CD4-positive, alpha-beta T cell (primary cell): ENCODE measurements at regions not wholly inside any gene's neighbourhood (a gene's known extent, or its start where the extent isn't known, plus 50 kb on each side); places are given as distances from the start of the nearest gene placed in this dataset.
A peak's percentile ranks its signal among the peaks of the same experiment; 100 is the strongest.

Experiments used
- ATAC-seq: fragments of 200-7000 bp; cut with Tn5 transposase; one replicate; pipeline ENCODE4 v1.10.0; 2022; ENCODE audit warnings: mild to moderate bottlenecking; ENCODE audit not compliant: poor library complexity
- CTCF ChIA-PET: fragments of 350-600 bp; sonication (Branson Sonifier 250); formaldehyde crosslinking; loops from one replicate; lab custom pipeline; 2021; ENCODE audit warnings: antibody characterized with exemption, inconsistent platforms; lab: Charles Lee
- POLR2A ChIA-PET: fragments of 350-600 bp; sonication (Branson Sonifier 250); formaldehyde crosslinking; loops from one replicate; lab custom pipeline; 2021; ENCODE audit warnings: antibody characterized with exemption, inconsistent platforms; lab: Charles Lee
- DNase-seq, 14 experiments: peaks; one replicate each; pipeline ENCODE4 v3.0.0-alpha.2; 2013 to 2020; ENCODE audit warnings: mixed read lengths in 2 of 14
- H3K27ac ChIP-seq, 2 donors: one replicate each; pipeline versions ENCODE4 v1.5.1 to v1.7.0; 2013; ENCODE audit warnings: low read length in 2 of 2, low read depth in 1 of 2, mild to moderate bottlenecking in 1 of 2
- H3K27me3 ChIP-seq, 2 experiments: 1 replicate in 1 of 2; 2 replicates in 1 of 2; pipeline versions ENCODE4 v1.6.1 to v1.7.0; 2013; ENCODE audit warnings: low read length in 2 of 2, control low read depth in 1 of 2, mild to moderate bottlenecking in 1 of 2, moderate library complexity in 1 of 2; ENCODE audit not compliant: insufficient read depth in 2 of 2, control insufficient read depth in 1 of 2
- H3K36me3 ChIP-seq: one replicate; pipeline ENCODE4 v1.6.1; 2013; ENCODE audit warnings: low read length, control low read depth; ENCODE audit not compliant: insufficient read depth
- H3K4me1 ChIP-seq: one replicate; pipeline ENCODE4 v1.6.1; 2013; ENCODE audit warnings: low read length, control low read depth; ENCODE audit not compliant: insufficient read depth
- H3K4me3 ChIP-seq: one replicate; pipeline ENCODE4 v1.5.1; 2013; ENCODE audit warnings: mild to moderate bottlenecking, low read length, moderate library complexity
- H3K9me3 ChIP-seq, 2 experiments: 1 replicate in 1 of 2; 2 replicates in 1 of 2; pipeline versions ENCODE4 v1.6.1 to v1.7.0; 2013; ENCODE audit warnings: low read length in 2 of 2, mild to moderate bottlenecking in 2 of 2, control low read depth in 1 of 2, moderate library complexity in 1 of 2; ENCODE audit not compliant: control insufficient read depth in 1 of 2, insufficient read depth in 1 of 2
- H3K27ac Mint-ChIP-seq: one replicate; pipeline ENCODE4 v1.8.0; 2020; ENCODE audit warnings: mixed read lengths
- H3K27me3 Mint-ChIP-seq: one replicate; pipeline ENCODE4 v1.8.0; 2021; ENCODE audit warnings: mixed read lengths
- H3K36me3 Mint-ChIP-seq: one replicate; pipeline ENCODE4 v1.8.0; 2021; ENCODE audit warnings: low read depth, mixed read lengths
- H3K4me1 Mint-ChIP-seq: one replicate; pipeline ENCODE4 v1.8.0; 2021; ENCODE audit warnings: low read depth, mixed read lengths
- H3K4me3 Mint-ChIP-seq: one replicate; pipeline ENCODE4 v1.8.0; 2020; ENCODE audit warnings: mild to moderate bottlenecking, mixed read lengths
- H3K9me3 Mint-ChIP-seq: one replicate; pipeline ENCODE4 v1.8.0; 2020; ENCODE audit warnings: mixed read lengths
- CTCF ChIP-seq: fragments of 200-600 bp; IDR thresholded peaks from one replicate; pipeline ENCODE4 v1.8.0; 2022; ENCODE audit warnings: antibody characterized with exemption, mild to moderate bottlenecking
- intact Hi-C, 2 experiments: fragments of 100-400 bp; cut with DNase I in 1 of 2; cut with micrococcal nuclease in 1 of 2; formaldehyde crosslinking; loops; one replicate each; pipeline versions ENCODE4 v1.15.1 to v1.9.0; 2023 to 2025; cut with DNase I, micrococcal nuclease

DNA sequence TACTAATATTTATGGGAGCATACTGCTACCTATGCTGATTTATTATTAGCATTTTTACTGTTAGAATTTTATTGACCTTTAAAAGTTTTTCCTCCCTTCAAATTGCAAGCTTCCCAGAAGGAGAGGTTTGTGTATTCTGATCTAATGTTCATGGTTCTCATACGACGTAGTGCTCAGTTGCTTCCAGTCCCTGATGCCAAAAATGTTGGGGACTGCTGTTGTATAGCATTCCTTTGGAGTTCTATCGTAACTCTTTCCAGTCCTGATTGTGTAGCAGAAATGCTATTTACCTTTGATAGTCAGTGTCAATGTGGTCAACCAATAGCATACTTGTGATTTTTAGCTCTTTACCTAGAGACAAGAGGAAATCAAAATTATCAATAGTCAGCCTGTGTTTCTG lies 69.5 kb upstream of the ZSWIM2 start:
- no peaks in the 10 kb centered on the region for H3K27me3 ChIP-seq
- H3K4me1 Mint-ChIP-seq = no peaks in the 10 kb centered on the region
- intact Hi-C loops = no loop called here
- H3K4me1 ChIP-seq = no peaks in the 10 kb centered on the region
- H3K4me3 ChIP-seq = no peak overlapping the region
- DNase-seq (no peak), ATAC-seq (no peak)
- TF ChIP-seq CTCF = no peak
- H3K36me3 ChIP-seq = no peaks in the 10 kb centered on the region
- no peaks in the 10 kb centered on the region for H3K9me3 ChIP-seq
- no peak overlapping the region for H3K27ac Mint-ChIP-seq
- H3K4me3 Mint-ChIP-seq = no peak overlapping the region
- H3K9me3 Mint-ChIP-seq = no peaks in the 10 kb centered on the region
- ChIA-PET POLR2A (no interaction called here), CTCF (no interaction called here)
- H3K27ac ChIP-seq = no peak overlapping the region
- H3K27me3 Mint-ChIP-seq = no peaks in the 10 kb centered on the region
- H3K36me3 Mint-ChIP-seq = no peaks in the 10 kb centered on the region

- no peak overlapping the region for H3K27ac ChIP-seq
- TF ChIP-seq CTCF = no peak
- H3K4me3 ChIP-seq = no peak overlapping the region
- ChIA-PET CTCF (no interaction called here), POLR2A (no interaction called here)
- H3K36me3 ChIP-seq = no peaks in the 10 kb centered on the region
- H3K4me1 ChIP-seq = no peaks in the 10 kb centered on the region
- Mint-ChIP-seq H3K9me3 (no peaks in the 10 kb centered on the region), H3K4me3 (no peak overlapping the region), H3K27ac (no peak overlapping the region), H3K4me1 (no peaks in the 10 kb centered on the region), H3K27me3 (no peaks in the 10 kb centered on the region), H3K36me3 (no peaks in the 10 kb centered on the region)
- H3K9me3 ChIP-seq = no peaks in the 10 kb centered on the region
- no peaks in the 10 kb centered on the region for H3K27me3 ChIP-seq
- ATAC-seq = no peak
- DNase-seq = no peak
- intact Hi-C loops = no loop called here
Measured at GRCh38 chr2:186917866-186918265, 68.9 kb upstream of the ZSWIM2 start.

GRCh38 chr2:186913870-186914269 lies 64.9 kb upstream of the ZSWIM2 start:
- POLR2A ChIA-PET = no interaction called here
- Mint-ChIP-seq H3K4me3 (no peak overlapping the region), H3K27me3 (no peaks in the 10 kb centered on the region), H3K36me3 (no peaks in the 10 kb centered on the region), H3K4me1 (no peaks in the 10 kb centered on the region), H3K9me3 (no peaks in the 10 kb centered on the region), H3K27ac (no peak overlapping the region)
- Histone ChIP-seq H3K27ac (no peak overlapping the region), H3K4me1 (no peaks in the 10 kb centered on the region), H3K4me3 (no peak overlapping the region), H3K27me3 (no peaks in the 10 kb centered on the region), H3K36me3 (no peaks in the 10 kb centered on the region), H3K9me3 (peaks cover 0 to 6% of the 10 kb centered on the region in 2 experiments)
- CTCF ChIA-PET = no interaction called here
- intact Hi-C loops = no loop called here
- no peak for TF ChIP-seq CTCF
- DNase-seq = peak in 1 of 14 experiments; percentile 1
- ATAC-seq = no peak
